NCI-H526 (cell line): ENCODE measurements at regions not wholly inside any gene's neighbourhood (a gene's known extent, or its start where the extent isn't known, plus 50 kb on each side); places are given as distances from the start of the nearest gene placed in this dataset.

Experiments used
- DNase-seq, 2 experiments: peaks; one replicate each; lab custom pipeline; 2025; lab: John Stamatoyannopoulos, UW

- no peak for DNase-seq
Observed at GRCh38 chr17:83144421-83145357, 65.3 kb downstream of the METRNL start.

- DNase-seq = no peak
Observed at GRCh38 chr17:83145358-83145738, 65.9 kb downstream of the METRNL start.

GRCh38 chr17:83145831-83146230 lies 66.4 kb downstream of the METRNL start:
- DNase-seq = no peak

GRCh38 chr17:83146347-83146746 lies 66.9 kb downstream of the METRNL start:
- DNase-seq = no peak

- DNase-seq = no peak
Observed at GRCh38 chr17:83147280-83147679, 67.9 kb downstream of the METRNL start.

- DNase-seq = no peak
Observed at GRCh38 chr17:83148317-83149028, 69.1 kb downstream of the METRNL start.

- no peak for DNase-seq
Observed at GRCh38 chr17:83149029-83149725, 69.8 kb downstream of the METRNL start.

- no peak for DNase-seq
Observed at GRCh38 chr17:83149761-83150251, 70.4 kb downstream of the METRNL start.

GRCh38 chr17:83150369-83151055 lies 71.1 kb downstream of the METRNL start:
- DNase-seq = no peak

GRCh38 chr17:83151056-83151441 lies 71.6 kb downstream of the METRNL start:
- DNase-seq = no peak

GRCh38 chr17:83151442-83152226 lies 72.2 kb downstream of the METRNL start:
- DNase-seq = no peak

GRCh38 chr17:83152227-83152744 lies 72.9 kb downstream of the METRNL start:
- no peak for DNase-seq

GRCh38 chr17:83152745-83153611 lies 73.6 kb downstream of the METRNL start:
- no peak for DNase-seq

GRCh38 chr17:83153681-83154310 lies 74.4 kb downstream of the METRNL start:
- no peak for DNase-seq

GRCh38 chr17:83154311-83155127 lies 75.1 kb downstream of the METRNL start:
- no peak for DNase-seq

GRCh38 chr17:83155128-83156121 lies 76.0 kb downstream of the METRNL start:
- DNase-seq = no peak

GRCh38 chr17:83156408-83156807 lies 77.0 kb downstream of the METRNL start:
- DNase-seq = no peak
